ENCODE measurements at regions not wholly inside any gene's neighbourhood (a gene's known extent, or its start where the extent isn't known, plus 50 kb on each side); places are given as distances from the start of the nearest gene placed in this dataset.
A peak's percentile ranks its signal among the peaks of the same experiment; 100 is the strongest.

DNA sequence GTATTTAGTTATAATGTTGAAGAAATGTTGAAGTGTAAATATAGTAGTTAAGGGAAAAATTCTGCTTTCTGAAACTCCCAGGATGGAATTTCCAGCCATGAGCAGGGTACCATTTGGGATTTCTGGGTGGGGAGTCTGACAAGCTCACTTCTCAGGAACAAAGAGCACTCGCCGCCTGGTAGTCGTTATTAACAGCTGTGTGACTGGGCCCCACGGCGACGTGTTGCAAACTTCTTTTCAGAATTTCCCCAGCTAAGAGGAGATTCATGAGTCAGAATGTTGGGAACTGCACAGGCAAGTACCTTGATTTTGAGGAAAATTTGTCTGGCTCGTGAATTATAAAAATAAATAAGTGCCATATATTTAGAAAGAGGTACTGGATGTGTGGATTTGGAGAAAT is 103.7 kb downstream of the LACC1 start:
- H3K4me3 ChIP-seq (ENCODE audit: low read length): no peak overlapping the region
- no peaks in the 10 kb centered on the region for H3K9me3 ChIP-seq (replicated peaks; ENCODE audit: control insufficient read depth, low read depth, low read length)
- WGBS (ENCODE audit: insufficient coverage): no CpG with 5 or more reads among the region's 7 CpGs
- H3K27me3 ChIP-seq (ENCODE audit: control insufficient read depth, insufficient read depth, low read length): no peaks in the 10 kb centered on the region
- H3K4me1 ChIP-seq (ENCODE audit: control insufficient read depth, insufficient read depth, low read length): no peaks in the 10 kb centered on the region
- no peaks in the 10 kb centered on the region for H3K36me3 ChIP-seq (ENCODE audit: control insufficient read depth, insufficient read depth, low read length)
- no peak overlapping the region for H3K27ac ChIP-seq (ENCODE audit: low read length)
- DNase-seq: no peak

DNA sequence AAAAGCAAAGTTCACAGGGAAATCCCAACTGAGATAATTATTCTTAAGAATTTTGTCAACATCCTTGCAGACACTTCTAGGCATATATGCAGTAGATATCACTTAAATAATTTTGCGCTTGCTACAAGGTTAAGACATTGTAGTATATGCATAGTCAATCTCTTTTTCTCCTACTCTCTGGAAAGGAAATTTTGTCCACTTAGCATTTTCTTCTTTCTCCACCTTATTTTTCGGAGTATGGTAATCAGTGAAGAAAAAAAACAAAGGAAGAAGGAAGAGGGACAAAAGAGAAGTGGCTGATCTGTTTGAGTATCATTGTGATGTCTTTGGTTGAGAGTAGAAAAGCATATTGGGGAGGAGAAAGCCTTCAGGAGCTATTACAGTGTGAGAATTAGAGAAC is 104.6 kb downstream of the LACC1 start:
- Histone ChIP-seq H3K27me3 (ENCODE audit: control insufficient read depth, insufficient read depth, low read length) (no peaks in the 10 kb centered on the region), H3K36me3 (ENCODE audit: control insufficient read depth, insufficient read depth, low read length) (no peaks in the 10 kb centered on the region), H3K9me3 (replicated peaks; ENCODE audit: control insufficient read depth, low read depth, low read length) (no peaks in the 10 kb centered on the region), H3K4me1 (ENCODE audit: control insufficient read depth, insufficient read depth, low read length) (no peaks in the 10 kb centered on the region), H3K27ac (ENCODE audit: low read length) (no peak overlapping the region), H3K4me3 (ENCODE audit: low read length) (no peak overlapping the region)
- WGBS (ENCODE audit: insufficient coverage): no CpG with 5 or more reads among the region's 2 CpGs
- no peak for DNase-seq

DNA sequence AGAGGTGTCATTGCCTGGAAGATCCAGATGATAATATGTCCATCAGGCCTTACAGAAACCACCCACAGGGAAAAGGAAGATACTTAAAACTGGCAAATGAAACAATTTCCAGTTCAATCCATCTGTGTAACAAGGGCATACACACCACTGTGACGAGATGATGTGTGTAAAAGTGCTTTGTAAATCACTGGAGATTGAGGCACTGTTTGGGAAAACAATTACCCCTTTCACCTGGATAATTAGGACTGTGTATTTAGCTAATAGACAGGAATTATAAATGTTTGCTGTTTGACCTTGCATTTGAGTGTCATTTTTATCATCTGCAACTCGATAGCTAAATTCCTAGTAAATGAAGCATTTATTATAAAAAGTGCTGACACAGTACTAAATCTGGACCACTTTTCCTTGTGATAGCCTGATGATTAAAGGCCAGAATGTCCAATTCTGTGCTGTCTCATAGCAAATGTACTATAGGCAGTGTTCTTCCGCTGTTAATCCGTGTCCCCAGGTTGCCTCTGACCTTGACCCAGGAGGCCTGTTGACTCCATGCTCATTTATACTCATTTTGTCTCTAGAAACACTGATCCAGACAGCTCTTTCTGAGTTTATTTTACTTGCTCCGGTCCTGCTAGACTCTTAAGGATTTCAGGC is 105.8 kb downstream of the LACC1 start:
- WGBS (ENCODE audit: insufficient coverage): 80% methylated on average over 1 of the region's 5 CpGs
- Histone ChIP-seq H3K27me3 (ENCODE audit: control insufficient read depth, insufficient read depth, low read length) (no peaks in the 10 kb centered on the region), H3K4me3 (ENCODE audit: low read length) (no peak overlapping the region), H3K9me3 (replicated peaks; ENCODE audit: control insufficient read depth, low read depth, low read length) (no peaks in the 10 kb centered on the region), H3K4me1 (ENCODE audit: control insufficient read depth, insufficient read depth, low read length) (no peaks in the 10 kb centered on the region), H3K36me3 (ENCODE audit: control insufficient read depth, insufficient read depth, low read length) (no peaks in the 10 kb centered on the region), H3K27ac (ENCODE audit: low read length) (no peak overlapping the region)
- no peak for DNase-seq

DNA sequence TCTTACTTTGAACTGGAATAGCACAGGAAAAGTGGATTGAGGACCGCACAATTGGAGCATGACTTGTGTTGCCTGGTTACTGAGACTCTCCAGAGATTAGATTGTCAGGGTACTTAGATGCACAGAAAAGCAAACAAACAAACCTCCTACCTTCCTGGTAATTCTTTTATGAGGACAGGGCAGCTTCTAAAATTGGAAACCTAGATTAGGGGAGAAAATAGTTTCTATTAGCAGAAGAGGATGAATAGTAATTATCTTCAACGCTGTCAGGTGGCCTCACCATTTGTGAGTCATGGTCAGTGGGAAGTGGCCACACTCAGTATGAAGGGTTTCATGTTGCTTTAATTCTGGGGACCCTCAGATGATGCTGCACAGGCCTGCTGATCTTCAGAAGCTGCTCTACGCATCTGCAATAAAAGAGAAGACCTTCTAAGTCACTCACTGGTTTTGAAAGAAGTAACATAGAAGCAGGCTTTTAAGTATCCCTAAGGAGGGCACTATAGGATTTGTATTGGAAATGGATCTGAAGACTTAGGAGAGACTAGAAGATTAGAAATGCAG is 106.8 kb downstream of the LACC1 start:
- H3K4me3 ChIP-seq (ENCODE audit: low read length): no peak overlapping the region
- DNase-seq: peak; percentile 28
- no peak overlapping the region for H3K27ac ChIP-seq (ENCODE audit: low read length)
- no peaks in the 10 kb centered on the region for H3K4me1 ChIP-seq (ENCODE audit: control insufficient read depth, insufficient read depth, low read length)
- H3K9me3 ChIP-seq (replicated peaks; ENCODE audit: control insufficient read depth, low read depth, low read length): no peaks in the 10 kb centered on the region
- 56% methylated on average over 1 of the region's 3 CpGs for WGBS (ENCODE audit: insufficient coverage)
- no peaks in the 10 kb centered on the region for H3K27me3 ChIP-seq (ENCODE audit: control insufficient read depth, insufficient read depth, low read length)
- H3K36me3 ChIP-seq (ENCODE audit: control insufficient read depth, insufficient read depth, low read length): no peaks in the 10 kb centered on the region

DNA sequence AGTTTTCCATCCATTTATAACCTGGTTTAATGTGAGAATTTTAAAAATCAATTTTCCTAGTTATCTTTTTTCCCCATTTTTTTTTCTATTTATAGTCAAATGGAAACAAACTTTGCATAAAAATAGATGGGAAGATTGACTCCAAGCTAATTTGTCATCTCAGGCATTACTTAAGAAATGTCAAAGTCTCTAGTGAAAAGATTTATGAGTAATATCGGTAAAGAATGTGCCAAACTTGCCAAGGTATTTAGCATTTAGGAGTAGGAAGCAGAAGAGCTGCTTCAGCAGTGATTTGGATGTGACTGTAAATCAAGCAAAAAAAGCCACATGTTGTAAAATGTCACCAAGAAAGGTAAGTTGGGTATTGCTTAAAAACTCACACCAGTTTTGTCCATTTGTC is 108.6 kb downstream of the LACC1 start:
- Histone ChIP-seq H3K9me3 (replicated peaks; ENCODE audit: control insufficient read depth, low read depth, low read length) (no peaks in the 10 kb centered on the region), H3K4me3 (ENCODE audit: low read length) (no peak overlapping the region), H3K27me3 (ENCODE audit: control insufficient read depth, insufficient read depth, low read length) (no peaks in the 10 kb centered on the region), H3K36me3 (ENCODE audit: control insufficient read depth, insufficient read depth, low read length) (no peaks in the 10 kb centered on the region), H3K4me1 (ENCODE audit: control insufficient read depth, insufficient read depth, low read length) (no peaks in the 10 kb centered on the region), H3K27ac (ENCODE audit: low read length) (no peak overlapping the region)
- WGBS (ENCODE audit: insufficient coverage): 57% methylated on average over 1 of the region's 1 CpG
- DNase-seq: no peak

DNA sequence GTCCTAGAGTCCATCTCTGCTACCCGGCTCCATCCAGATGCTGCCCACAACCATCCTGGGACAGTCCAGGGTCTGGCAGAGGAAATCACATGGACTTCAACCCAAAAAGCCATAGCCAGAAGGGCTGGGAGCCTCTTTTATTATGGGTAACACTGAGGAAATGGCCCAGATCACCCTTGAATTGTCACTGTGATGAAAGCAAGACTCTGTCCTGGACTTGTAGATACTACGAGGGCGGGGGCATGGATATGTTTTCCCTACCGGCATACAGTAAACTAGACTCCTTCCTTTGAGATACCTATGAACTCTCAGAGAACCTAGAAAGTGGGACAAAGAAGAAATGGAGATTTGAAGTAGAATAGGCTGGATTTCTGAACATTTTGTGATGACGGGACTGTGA is 110.3 kb downstream of the LACC1 start:
- H3K27ac ChIP-seq (ENCODE audit: low read length): no peak overlapping the region
- no peak overlapping the region for H3K4me3 ChIP-seq (ENCODE audit: low read length)
- no peaks in the 10 kb centered on the region for H3K27me3 ChIP-seq (ENCODE audit: control insufficient read depth, insufficient read depth, low read length)
- H3K4me1 ChIP-seq (ENCODE audit: control insufficient read depth, insufficient read depth, low read length): no peaks in the 10 kb centered on the region
- no peaks in the 10 kb centered on the region for H3K36me3 ChIP-seq (ENCODE audit: control insufficient read depth, insufficient read depth, low read length)
- 80% methylated on average over 1 of the region's 5 CpGs for WGBS (ENCODE audit: insufficient coverage)
- H3K9me3 ChIP-seq (replicated peaks; ENCODE audit: control insufficient read depth, low read depth, low read length): peaks cover 8% of the 10 kb centered on the region
- DNase-seq: no peak

DNA sequence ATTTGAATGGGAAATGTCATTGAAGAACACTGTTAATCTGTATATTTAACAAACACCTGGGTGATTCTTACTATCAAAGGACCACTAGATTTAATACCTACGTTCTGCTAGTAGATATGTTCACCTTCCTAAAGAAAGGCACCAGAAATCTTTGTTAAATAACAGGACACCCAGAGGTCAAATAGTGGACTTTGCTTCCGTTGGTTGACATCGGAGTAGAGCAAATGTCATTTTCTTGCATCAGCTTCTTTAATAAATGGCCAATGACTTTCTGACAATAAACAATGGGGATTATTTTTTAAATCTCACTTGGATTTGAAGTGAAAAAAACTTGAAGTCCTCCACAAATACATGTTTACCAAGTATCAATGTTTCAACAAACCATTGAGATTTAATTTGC is 111.1 kb downstream of the LACC1 start:
- no peaks in the 10 kb centered on the region for H3K36me3 ChIP-seq (ENCODE audit: control insufficient read depth, insufficient read depth, low read length)
- no peaks in the 10 kb centered on the region for H3K4me1 ChIP-seq (ENCODE audit: control insufficient read depth, insufficient read depth, low read length)
- no peak overlapping the region for H3K27ac ChIP-seq (ENCODE audit: low read length)
- WGBS (ENCODE audit: insufficient coverage): 83% methylated on average over 1 of the region's 3 CpGs
- peaks cover 13% of the 10 kb centered on the region for H3K9me3 ChIP-seq (replicated peaks; ENCODE audit: control insufficient read depth, low read depth, low read length)
- H3K27me3 ChIP-seq (ENCODE audit: control insufficient read depth, insufficient read depth, low read length): no peaks in the 10 kb centered on the region
- H3K4me3 ChIP-seq (ENCODE audit: low read length): no peak overlapping the region
- DNase-seq: no peak

DNA sequence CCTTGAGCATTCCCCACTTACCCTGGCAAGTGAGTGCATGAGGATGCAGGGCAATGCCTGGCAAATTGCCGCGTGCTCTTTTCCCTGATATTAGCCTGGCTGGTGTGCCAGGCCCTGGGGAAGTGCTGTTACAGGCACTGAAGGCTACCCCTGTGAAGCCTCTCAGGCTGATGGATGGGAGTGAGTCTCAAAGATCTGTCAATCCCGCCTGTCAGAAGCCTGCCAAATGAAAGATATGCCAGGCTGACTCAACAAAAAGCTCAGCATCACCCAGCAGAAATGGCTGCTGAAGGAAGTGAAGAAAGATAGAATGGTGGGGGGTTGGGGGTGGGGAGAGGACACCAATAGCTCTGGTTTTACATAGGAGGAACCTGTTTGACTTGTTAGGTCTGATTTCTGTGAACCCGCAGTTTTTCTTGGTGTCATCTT is 112.1 kb downstream of the LACC1 start:
- no peak for DNase-seq
- H3K27ac ChIP-seq (ENCODE audit: low read length): no peak overlapping the region
- H3K27me3 ChIP-seq (ENCODE audit: control insufficient read depth, insufficient read depth, low read length): no peaks in the 10 kb centered on the region
- H3K9me3 ChIP-seq (replicated peaks; ENCODE audit: control insufficient read depth, low read depth, low read length): peaks cover 13% of the 10 kb centered on the region
- 73% methylated on average over 3 of the region's 4 CpGs for WGBS (ENCODE audit: insufficient coverage)
- no peaks in the 10 kb centered on the region for H3K36me3 ChIP-seq (ENCODE audit: control insufficient read depth, insufficient read depth, low read length)
- no peaks in the 10 kb centered on the region for H3K4me1 ChIP-seq (ENCODE audit: control insufficient read depth, insufficient read depth, low read length)
- H3K4me3 ChIP-seq (ENCODE audit: low read length): no peak overlapping the region

DNA sequence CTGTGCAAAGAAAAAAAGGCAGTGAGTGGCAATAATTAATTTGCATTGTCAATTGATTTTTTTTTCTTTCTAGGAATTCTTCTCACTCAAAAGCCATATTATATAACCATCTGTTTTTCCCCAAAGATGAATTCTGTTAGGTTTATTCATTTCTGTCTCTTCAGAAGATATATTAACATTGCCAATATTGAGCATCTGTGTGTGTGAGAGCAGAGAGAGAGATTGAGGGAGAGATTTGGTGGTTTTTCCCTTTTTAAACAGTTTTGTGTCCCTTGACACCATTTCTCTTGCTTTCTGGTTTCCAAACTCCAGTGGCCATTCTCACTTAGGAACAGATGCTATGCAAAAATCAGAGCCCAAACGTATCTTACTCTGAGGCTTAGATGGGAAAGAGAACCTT is 112.5 kb downstream of the LACC1 start:
- Histone ChIP-seq H3K27me3 (ENCODE audit: control insufficient read depth, insufficient read depth, low read length) (no peaks in the 10 kb centered on the region), H3K4me1 (ENCODE audit: control insufficient read depth, insufficient read depth, low read length) (no peaks in the 10 kb centered on the region), H3K4me3 (ENCODE audit: low read length) (no peak overlapping the region), H3K9me3 (replicated peaks; ENCODE audit: control insufficient read depth, low read depth, low read length) (peaks cover 13% of the 10 kb centered on the region), H3K27ac (ENCODE audit: low read length) (no peak overlapping the region), H3K36me3 (ENCODE audit: control insufficient read depth, insufficient read depth, low read length) (no peaks in the 10 kb centered on the region)
- no CpG with 5 or more reads among the region's 1 CpG for WGBS (ENCODE audit: insufficient coverage)
- DNase-seq: no peak

DNA sequence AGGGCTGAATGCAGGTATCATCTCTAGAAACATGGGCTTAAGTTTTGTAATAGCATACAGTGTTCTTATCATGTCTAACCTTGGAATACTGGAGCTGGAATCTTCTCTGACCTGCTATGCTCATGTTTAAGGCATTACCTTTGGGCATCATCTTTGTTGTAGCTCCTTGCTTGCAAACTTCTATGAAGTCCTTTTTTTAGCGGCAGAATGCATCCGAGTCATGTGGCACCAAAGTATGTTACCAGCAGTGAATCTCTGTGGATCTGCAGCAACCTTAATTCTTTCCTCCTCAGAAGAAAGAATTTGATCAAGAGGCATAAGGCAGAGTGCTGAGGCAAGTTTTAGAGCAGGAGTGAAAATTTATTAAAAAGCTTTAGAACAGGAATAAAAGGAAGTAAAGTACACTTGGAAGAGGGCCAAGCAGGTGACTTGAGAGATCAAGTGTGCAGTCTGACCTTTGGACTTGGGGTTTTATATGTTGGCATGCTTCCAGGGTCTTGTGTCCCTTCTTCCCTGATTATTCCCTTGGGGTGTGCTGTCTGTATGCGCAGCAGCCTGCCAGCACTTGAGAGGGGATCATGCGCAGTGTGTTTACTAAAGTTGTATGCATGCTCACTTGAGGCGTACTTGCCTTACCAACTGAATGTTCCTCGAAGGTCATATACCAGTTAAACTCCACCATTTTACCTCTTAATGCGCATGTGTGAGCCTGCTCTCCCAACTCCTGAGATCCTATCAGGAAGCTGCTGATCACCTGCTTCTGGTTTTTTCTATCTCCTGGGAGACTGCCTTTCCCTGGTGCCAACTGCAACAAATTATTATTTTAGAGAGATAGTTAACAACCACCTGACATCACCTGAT is 115.5 kb downstream of the LACC1 start:
- H3K4me1 ChIP-seq (ENCODE audit: control insufficient read depth, insufficient read depth, low read length): no peaks in the 10 kb centered on the region
- peaks cover 13% of the 10 kb centered on the region for H3K9me3 ChIP-seq (replicated peaks; ENCODE audit: control insufficient read depth, low read depth, low read length)
- no peaks in the 10 kb centered on the region for H3K36me3 ChIP-seq (ENCODE audit: control insufficient read depth, insufficient read depth, low read length)
- H3K27me3 ChIP-seq (ENCODE audit: control insufficient read depth, insufficient read depth, low read length): no peaks in the 10 kb centered on the region
- 94% methylated on average over 5 of the region's 7 CpGs for WGBS (ENCODE audit: insufficient coverage)
- no peak for DNase-seq
- no peak overlapping the region for H3K27ac ChIP-seq (ENCODE audit: low read length)
- H3K4me3 ChIP-seq (ENCODE audit: low read length): no peak overlapping the region
